HEK293T (cell line): ENCODE measurements at regions not wholly inside any gene's neighbourhood (a gene's known extent, or its start where the extent isn't known, plus 50 kb on each side); places are given as distances from the start of the nearest gene placed in this dataset.

ENCODE experiments used
- ARNT ChIP-seq: fragments of 450-650 bp; IDR thresholded peaks from 2 replicates; pipeline ENCODE4 v1.6.1; 2017; ENCODE audit warnings: mild to moderate bottlenecking
- BHLHE40 ChIP-seq: fragments of 450-650 bp; IDR thresholded peaks from 2 replicates; pipeline ENCODE4 v1.6.1; 2016; ENCODE audit warnings: mild to moderate bottlenecking, moderate library complexity, borderline replicate concordance
- CTBP1 ChIP-seq: fragments of 450-650 bp; IDR thresholded peaks from 2 replicates; pipeline ENCODE4 v1.6.1; 2016; ENCODE audit warnings: borderline replicate concordance
- ELF4 ChIP-seq: fragments of 450-650 bp; IDR thresholded peaks from 2 replicates; pipeline ENCODE4 v1.6.1; 2017; ENCODE audit warnings: antibody characterized with exemption
- FOXK2 ChIP-seq: fragments of 450-650 bp; IDR thresholded peaks from 2 replicates; pipeline ENCODE4 v1.6.1; 2016; ENCODE audit warnings: mild to moderate bottlenecking
- FOXM1 ChIP-seq: fragments of 450-650 bp; IDR thresholded peaks from 2 replicates; pipeline ENCODE4 v1.6.1; 2017; ENCODE audit warnings: mild to moderate bottlenecking, borderline replicate concordance
- HDGF ChIP-seq: fragments of 450-650 bp; IDR thresholded peaks from 2 replicates; pipeline ENCODE4 v1.6.1; 2017; ENCODE audit warnings: antibody characterized with exemption, borderline replicate concordance
- NFRKB ChIP-seq: fragments of 450-650 bp; IDR thresholded peaks from 2 replicates; pipeline ENCODE4 v1.6.1; 2016; ENCODE audit warnings: mild to moderate bottlenecking, moderate library complexity
- SP1 ChIP-seq: fragments of 450-650 bp; IDR thresholded peaks from 2 replicates; pipeline ENCODE4 v1.6.1; 2017
- TF ChIP-seq, protein P1 (sequence below): fragments of 450-650 bp; IDR thresholded peaks from 2 replicates; pipeline ENCODE4 v1.6.1; 2016

GRCh38 chr18:28804512-28805202 is 627.7 kb upstream of the CDH2 start:
- no peak for TF ChIP-seq NFRKB
- TF ChIP-seq HDGF = no peak
- TF ChIP-seq ELF4 = no peak
- no peak for TF ChIP-seq BHLHE40
- TF ChIP-seq FOXM1 = no peak
- TF ChIP-seq FOXK2 = no peak
- no peak for TF ChIP-seq SP1
- TF ChIP-seq CTBP1 = no peak
- TF ChIP-seq, protein P1, sequence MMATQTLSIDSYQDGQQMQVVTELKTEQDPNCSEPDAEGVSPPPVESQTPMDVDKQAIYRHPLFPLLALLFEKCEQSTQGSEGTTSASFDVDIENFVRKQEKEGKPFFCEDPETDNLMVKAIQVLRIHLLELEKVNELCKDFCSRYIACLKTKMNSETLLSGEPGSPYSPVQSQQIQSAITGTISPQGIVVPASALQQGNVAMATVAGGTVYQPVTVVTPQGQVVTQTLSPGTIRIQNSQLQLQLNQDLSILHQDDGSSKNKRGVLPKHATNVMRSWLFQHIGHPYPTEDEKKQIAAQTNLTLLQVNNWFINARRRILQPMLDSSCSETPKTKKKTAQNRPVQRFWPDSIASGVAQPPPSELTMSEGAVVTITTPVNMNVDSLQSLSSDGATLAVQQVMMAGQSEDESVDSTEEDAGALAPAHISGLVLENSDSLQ = no peak
- no peak for TF ChIP-seq ARNT
